Inflammatory macrophage treated with lipopolysaccharide for 1 hour (primary cell): ENCODE measurements at regions not wholly inside any gene's neighbourhood (a gene's known extent, or its start where the extent isn't known, plus 50 kb on each side); places are given as distances from the start of the nearest gene placed in this dataset.
"Not testable (repeated sequence)": the region's sequence is repeated elsewhere in the genome, so short reads cannot be mapped to it uniquely, and the experiment has no call there.

Experiments
- DNase-seq, 2 donors: peaks; one replicate each; pipeline ENCODE4 v3.0.0-alpha.2; 2020 to 2022

DNA sequence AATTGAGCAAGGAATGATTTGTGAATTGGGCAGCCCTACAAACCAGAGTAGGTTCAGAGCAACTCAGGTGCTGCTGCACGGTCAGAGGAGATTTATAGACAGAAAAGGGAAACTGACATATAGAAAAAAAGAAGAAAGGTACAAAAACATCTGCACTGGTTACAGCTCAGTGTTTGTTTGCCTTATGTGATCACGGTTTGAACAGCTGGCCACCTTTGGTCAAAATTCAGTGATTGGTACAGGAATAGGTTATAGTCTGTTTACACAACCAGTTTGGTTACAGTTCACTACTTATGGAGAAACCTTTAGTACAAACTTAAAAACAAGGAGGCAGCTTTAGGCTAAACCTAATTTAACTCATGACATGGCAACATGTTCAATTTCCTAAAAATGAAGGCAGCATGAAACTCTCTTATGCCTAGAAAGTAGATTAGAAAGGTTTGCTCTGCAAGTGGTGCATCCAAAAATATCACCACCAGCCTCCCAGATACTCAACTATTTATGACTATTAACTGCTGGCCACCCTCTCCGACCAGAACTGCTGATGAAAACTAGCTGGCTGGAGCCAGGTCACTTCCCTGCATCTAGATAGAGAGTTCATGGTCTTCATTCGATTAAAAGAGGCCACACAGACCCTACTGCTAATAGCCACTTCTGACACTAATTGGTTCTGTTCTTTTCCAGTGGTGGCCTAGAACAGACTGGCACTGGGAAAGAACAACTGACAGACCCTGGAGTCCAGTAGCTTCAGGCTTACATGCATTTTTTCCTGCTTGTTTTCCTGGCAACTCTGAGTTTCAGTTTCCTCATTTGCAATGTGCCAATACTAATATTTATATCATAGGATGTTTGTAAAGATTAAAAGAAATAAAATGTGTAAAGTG is 548.0 kb downstream of the CCSER2 start:
- DNase-seq, result no peak

DNA sequence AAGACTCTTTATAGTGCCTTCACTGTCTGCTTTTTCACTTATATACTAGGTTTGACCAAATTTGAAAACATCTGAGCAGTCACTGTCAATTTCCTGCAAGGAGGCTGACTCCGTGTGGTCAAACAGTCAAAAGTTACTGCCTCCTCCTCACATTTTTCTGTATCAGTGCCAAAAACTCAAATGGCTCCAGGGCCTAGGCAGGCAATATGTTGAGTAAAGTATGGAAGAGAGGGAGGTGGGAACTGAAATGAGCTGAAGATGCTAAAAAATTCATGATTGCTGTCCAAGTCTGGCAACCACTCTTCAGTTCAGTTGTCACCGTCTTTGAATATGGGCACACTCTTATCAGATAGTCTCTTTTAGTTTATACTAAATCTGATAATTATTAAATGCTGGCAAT is 551.6 kb downstream of the CCSER2 start:
- DNase-seq, result no peak

DNA sequence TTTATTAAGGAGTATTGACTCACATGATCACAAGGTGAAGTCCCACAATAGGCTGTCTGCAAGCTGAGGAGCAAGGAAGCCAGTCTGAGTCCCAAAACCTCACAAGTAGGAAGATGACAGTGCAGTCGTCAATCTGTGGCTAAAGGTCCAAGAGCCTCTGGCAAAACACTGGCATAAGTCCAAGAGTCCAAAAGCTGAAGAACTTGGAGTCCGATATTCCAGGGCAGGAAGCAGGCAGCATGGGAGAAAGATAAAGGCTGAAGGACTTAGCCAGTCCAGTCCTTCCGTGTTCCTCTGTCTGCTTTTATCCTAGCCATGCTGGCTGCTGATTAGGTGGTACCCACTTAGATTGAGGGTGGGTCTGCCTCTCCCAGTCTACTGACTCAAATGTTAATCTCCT is 553.3 kb downstream of the CCSER2 start:
- not testable (repeated sequence) for DNase-seq

DNA sequence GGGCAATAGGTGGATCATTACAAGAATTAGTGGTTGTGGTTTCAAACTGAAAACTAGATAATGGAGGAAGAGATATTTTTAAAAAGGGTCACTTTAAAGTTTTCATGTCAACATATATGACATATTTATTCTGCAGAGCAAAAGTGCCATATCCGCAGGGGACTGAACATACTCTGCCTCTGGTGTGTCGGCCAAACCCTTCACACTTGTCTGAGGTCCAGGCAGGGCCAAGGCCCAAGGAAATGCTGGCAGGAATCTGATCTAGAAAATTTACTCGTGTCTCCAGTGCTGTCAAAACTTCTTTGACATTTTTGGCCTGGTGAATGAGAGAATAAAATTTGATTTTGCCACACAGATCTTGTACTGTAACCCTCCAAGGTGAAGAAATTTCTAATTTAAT is 562.3 kb downstream of the CCSER2 start:
- no peak for DNase-seq

DNA sequence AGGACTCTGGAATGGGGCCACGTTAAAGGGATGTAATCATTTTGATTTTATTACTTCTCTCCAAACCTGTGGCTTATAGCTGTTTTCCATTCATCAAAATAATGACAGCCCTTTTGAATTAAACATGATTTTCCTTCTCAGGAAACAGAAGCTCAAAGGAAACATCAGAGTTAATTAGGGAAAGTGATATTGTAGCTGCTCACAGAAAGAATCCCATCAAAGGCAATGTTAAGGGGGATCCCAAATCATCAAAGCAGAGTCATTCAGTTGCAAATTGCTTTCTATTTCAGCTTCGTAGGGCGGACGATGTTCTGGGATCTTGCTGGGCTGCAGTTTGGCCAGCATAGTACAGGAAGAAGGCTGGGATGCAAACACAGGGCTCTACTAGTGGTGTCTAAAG is 563.2 kb downstream of the CCSER2 start:
- no peak for DNase-seq

DNA sequence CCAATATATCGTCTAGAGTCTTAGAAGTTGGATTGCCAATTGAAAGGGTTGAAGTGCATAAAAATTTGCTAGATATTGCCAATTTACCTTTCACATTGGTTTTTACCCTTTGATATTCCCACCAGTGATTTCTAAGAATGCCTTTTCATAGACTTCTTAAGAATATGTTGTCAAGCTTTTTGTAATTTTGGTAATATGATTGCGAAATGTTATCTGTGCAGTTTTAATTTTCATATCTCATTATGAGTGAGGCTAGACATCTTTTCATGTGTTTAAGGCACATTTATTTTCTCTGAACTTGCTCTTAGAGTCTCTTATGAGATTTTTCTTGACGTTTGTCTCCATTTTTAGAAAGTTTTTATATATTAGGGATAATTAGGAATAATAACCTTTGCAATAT is 567.2 kb downstream of the CCSER2 start:
- DNase-seq, result no peak

DNA sequence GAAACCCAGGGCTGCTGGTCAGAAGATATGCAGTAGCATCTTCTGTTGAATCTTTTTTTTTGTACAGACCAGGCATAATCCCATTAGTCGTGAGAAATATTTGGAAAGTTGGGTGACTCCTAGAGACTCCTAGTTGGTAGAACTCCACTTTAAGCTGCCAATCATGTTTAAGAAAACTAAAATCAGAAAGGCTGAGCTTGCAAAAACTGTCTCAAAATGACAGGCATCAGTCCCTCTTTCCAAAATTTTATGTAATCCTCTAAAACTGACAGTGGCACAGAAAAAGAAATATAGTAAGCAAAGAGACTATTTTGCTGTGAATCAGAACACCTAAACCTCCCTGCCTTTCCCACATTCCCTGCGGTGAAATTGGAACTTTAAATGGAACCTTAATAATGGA is 568.5 kb downstream of the CCSER2 start:
- DNase-seq, result no peak

DNA sequence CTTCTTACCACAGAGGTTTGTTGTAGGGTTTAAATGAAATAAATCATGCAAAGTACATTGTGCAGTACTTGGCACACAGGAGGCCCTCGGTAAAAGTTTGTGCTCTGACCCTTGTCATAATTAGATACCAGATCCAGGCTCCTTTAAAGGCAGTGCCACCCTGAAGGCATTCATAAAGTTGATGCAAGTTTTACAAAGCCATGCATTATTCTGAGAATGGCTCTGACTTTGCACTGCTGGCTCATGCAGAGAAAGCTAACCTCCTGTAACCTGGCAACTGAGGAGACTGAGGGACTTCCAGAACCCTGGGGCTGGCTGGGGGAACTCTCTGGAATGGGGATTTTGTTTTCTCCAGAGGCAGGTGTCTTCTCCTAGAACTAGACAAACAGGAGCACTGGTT is 570.9 kb downstream of the CCSER2 start:
- DNase-seq, result no peak

DNA sequence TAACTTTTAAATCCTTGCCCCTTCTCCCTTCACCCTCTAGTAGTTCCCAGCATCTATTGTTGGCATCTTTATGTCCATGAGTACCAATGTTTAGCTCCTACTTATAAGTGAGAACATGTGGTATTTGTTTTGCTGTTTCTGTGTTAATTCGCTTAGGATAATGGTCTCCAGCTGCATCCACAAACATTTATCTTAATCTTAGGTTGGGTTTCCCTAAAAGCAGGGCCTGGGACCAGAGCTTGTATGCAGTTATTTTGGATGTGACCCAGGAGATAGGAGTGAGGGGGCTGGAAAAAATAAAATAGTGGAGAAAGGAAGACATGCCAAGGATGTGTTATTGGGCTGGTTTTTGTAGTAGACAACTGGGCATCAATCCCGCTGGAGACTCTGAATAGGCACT is 571.8 kb downstream of the CCSER2 start:
- DNase-seq, result no peak

DNA sequence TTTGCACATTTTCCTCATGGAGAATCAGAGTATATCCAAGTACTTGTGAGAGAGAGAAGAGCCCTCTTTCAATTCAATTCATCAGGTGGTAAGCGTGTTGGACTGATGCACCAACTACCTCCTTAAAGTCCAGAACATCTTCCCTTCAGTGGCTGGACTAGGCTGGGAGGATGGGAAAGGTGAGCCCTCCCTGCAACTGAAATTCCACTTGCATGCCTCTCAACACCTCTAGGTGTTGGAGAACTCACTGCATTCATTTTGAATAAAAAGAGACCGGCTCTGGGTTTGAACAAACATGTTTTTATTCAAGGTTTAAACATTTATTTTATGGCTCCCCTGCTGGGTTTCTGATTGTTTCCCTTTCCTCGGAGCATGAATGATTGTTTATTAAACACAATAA is 573.5 kb downstream of the CCSER2 start:
- DNase-seq, result no peak

DNA sequence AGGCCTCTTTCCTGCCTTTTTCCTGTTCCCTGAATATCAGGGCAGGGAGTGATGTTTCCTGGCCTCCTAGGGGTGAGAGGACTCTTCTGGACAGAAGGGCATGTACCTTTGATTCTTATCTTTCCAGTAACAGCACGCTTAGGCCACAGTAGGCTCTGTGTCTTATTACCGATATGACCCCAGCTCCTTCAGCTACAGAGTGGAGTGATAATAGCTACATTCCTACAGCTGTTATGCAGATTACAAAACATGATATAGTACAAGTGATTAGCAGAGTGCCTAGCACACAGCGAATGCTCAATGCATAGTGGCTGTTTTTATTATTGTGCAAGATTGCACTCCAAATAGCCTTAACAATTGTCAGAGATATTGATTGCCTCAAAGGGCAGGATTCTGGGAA is 574.2 kb downstream of the CCSER2 start:
- no peak for DNase-seq

DNA sequence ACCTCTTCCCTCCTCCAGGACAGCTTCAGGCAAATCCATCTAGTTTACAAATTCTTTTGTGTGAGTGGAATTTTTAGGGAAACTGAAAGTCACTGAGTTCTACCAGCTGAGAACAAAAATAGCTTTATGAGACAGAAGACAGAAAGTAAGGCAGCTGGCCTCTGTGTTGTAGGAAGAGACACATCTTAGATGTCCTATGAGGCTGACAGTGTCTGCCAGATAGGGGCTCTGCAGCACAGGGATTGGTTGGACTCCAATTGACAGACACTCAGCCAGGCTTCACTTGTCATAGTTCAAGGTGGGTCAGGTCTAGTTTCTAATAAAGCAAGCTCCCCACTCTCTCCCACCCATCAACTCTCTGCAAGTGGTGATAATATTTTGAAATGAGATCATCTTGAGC is 574.9 kb downstream of the CCSER2 start:
- DNase-seq, result no peak

DNA sequence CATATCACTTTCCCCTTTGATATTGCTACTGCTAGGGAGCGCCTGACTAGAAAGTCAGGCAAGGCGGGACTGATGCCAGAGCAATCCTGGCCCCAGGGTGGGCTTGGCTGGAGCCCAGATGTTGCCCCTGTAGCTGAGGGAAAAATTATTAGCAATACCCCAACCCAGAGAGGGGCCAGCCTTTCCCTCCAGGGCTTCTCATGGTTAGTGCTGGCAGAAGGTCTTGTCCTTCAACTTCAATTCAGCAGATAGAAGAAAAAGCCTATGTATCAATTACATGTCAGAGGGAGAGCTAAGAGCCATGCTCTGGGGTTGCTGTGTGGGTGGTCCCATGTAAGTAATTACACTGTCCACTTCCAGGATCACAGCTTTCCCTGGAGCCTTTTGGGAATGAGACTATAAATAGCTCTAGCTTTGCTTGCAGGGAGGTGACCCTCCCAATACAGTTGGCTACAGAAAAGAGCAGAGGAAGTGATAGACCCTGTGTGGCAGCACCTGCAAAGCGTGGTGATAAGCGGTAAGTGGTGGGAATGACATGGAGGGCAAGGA is 579.1 kb downstream of the CCSER2 start:
- DNase-seq, result no peak

DNA sequence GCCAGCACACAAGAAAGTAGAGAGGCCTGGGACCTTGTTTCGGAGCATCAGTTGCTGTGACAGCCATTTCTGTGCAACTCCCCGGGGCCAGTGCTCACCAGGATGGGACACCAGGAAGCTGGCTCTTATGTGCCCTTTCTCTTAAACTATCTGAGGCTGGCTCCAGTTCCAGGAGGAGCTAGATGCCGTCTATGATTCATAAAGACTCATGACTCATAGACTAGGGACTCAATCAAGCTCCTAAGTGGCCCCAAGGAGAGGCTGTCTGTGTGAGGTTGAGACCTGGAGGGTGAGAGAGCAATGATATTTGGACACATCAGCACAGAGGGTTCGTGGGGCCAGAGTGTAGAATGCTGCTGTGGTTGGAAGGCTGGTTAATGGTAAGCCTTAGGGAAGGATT is 580.1 kb downstream of the CCSER2 start:
- DNase-seq, result no peak

DNA sequence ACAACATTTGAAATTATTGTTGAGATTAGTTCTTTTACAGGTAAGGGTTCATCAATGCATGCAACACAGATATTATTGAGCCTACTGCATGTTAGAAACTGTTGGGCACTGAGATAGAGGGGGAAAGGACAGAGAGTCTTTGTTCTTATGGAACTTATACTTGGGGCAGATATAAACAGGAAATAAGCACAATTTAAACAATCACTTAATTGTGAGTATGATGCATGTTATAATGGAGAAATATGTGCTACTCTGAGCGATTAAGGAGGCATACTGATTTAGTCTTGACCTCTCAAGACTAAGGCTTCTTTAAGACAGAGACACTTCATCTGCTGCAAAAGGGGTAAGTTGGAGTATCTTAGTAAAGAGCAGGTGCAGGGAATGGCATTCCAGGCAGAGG is 593.3 kb downstream of the CCSER2 start:
- no peak for DNase-seq

DNA sequence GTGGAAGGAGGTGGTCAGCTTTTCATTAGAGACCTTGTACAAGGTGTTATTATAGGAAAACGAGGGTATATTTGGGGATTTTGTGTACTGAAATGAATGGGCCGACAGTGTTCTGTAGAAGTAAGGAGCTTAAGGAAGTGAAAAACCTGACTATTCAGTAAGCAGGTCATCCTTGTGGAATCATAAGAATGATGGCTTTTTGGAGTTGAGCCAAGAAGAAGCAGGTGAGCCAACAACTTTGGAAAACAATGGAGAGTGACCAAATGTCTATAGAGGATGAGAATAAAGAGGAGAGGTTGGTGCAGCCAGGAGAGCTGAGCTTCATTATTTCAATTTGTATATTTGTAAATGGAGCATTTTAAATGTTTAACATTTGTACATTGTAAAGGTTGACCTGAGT is 595.7 kb downstream of the CCSER2 start:
- no peak for DNase-seq

DNA sequence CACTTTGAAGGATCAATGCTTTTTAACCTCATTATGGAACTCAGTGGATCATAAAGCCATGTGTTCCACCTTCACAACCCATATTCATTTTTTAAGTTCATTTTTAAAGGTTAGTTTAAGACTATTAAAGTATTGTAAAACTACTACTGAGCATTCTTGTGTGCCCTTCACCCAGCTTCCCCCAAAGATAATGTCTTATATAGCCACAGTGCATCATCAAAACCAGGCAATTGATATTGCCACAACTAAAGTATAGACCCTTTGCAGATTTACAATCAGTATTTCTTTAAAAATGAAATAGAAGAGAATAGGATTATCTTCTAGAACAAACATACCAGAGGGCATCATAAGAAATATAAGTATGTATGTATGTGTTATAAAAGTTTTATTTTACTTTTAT is 597.1 kb downstream of the CCSER2 start:
- DNase-seq, result no peak

DNA sequence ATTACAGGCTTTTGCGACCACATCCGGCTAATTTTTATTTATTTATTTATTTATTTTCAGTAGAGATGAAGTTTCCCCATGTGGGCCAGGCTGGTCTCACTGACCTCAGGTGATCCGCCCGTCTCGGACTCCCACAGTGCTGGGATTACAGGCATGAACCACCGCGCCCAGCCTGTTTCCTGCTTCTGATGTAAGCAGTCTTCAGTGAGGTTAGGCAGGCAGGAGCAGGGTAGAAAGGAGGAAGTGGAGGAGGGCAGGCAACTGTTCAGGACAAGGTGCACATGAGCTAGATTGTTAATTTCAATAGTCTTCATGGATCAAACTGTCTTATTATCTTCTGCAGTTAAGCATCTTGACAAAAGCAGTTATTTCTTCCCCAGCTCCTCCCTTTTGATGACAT is 605.0 kb downstream of the CCSER2 start:
- DNase-seq, result no peak

DNA sequence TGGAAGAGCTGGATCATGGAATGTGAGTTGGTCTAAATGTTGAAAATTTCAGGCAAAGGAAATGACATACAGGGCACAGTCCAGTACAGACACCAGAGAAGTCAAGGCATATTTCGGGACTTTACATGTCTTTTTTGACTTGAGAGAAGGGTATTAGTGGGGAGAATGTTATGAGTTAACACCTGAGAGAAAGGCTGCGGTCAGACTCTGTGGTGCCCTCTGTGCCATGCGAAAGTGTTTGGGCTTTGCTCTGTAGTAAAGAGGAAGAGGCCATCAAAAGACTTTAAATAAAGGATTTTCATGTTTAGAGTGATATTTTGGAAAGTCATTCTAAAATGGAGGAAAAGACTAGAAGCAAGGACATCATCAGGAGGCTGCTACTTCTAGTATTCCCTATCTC is 607.4 kb downstream of the CCSER2 start:
- no peak for DNase-seq

DNA sequence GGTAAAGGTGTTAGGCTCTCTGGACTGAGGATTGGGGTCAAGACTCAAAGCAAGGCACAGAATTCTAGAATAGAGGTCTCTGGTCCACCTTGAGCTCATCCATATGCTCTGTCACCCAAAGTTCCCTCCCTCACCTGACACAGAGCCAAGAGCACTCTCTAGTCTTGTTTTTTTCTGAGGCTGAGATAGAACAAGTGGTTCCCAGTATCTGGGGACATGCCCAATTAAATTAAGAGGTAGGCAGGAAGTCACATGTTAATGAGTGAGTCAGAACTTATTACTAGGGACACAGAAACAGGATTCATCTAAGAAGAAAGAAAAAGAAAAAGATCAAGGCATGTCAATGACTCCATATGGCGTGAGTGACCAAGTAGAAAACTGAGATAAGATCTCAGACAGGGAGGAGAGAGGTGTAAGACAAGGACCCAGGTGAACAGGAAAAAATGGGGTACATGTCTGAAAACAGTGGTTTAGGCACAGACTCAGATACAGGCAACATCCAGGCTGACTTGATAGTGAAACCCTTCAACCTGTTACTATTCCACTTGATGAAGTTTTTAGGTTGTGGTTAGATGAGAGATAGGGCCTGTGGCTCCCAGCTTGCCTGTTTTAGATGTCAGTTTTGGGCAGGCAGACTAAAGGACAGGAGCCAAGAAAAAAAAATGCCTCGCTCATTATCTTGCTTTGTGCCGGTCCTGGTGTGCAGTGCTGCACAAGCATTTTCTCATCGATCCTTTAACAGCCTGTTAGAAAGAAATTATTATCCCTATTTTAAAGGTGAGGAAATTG is 609.9 kb downstream of the CCSER2 start:
- no peak for DNase-seq

DNA sequence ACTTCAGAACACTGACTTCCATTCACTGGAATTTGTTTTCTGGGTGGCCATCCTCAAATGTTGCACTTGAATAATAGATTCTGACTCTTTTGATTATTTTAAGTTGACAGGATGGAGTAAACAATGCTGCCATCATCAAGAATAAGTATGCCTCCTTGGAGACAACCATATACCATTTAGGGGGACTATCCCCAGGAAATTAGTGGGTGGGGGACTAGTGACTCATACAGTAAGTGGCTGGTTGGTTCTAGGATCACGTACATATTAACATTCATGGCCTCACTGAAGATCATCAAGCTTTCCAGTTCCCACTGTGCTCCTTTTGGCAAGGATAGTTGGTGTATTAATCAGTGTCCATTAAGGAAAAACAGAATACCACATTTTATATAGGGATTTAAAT is 615.2 kb downstream of the CCSER2 start:
- DNase-seq, result no peak

DNA sequence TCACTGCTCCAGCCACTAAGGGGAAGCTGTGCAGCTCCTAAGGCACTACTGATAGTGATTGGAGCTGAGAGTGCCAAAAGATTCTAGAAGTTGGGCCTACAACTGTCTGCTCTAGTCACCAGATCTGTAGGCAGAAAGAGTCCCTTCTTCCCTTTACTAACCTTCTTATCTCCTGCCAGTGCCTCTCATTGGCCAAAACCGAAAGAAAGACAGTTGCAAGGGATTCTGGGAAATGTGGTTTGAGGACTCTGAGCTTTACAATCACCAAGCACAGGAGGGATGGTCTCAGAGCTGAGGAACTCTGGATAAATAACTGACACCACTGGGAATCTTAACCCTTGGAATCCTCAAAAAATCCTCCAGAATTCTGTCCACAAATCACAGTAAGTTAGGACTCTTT is 615.8 kb downstream of the CCSER2 start:
- no peak for DNase-seq

DNA sequence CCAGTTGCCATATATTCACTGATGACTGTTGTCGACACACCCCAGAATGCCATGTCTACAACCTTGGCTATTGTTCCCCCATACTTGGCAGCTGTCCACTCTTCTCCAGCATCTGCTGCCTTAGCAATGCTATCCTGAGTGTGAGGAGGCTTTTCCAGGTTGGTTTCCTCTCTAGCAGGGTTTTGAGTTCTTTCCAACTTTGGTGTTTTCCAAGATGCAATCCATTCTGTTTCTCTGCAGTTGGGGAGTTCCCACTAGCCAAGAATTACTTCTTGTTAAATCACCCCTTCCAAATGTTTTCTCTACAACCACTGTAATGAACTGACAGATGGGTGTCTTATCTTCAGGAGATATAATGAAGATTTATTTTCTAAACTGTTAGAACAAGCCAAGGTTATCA is 617.4 kb downstream of the CCSER2 start:
- no peak for DNase-seq

DNA sequence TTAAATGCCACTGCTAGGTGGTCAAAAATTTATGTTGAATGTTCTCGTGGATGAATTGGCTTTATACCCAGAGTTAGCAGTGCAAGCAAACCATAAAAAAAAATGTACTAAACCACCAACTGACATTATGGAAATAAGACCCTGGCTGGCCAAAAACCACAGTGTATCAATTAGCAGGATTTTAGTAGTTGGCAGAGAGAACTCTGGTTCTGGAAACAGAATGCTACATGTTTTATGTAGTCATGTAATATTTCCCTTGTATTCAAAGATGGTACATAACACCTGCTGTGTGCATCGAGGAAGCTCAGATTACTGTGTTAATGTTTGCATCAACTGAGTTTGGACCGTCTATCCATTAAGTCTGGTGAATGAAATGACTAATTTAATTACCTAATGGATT is 618.5 kb downstream of the CCSER2 start:
- DNase-seq, result no peak
